Parathyroid adenoma (tissue), 2 donors: ENCODE measurements at regions not wholly inside any gene's neighbourhood (a gene's known extent, or its start where the extent isn't known, plus 50 kb on each side); places are given as distances from the start of the nearest gene placed in this dataset.

Experiments
- H2AFZ ChIP-seq: fragments of 300-600 bp; sonication (generic); one replicate; pipeline ENCODE4 v1.7.0; 2017; ENCODE audit warnings: antibody characterized with exemption, mild to moderate bottlenecking
- H3K27ac ChIP-seq: fragments of 300-600 bp; sonication (generic); one replicate; pipeline ENCODE4 v1.7.0; 2017
- H3K27me3 ChIP-seq: fragments of 300-600 bp; sonication (generic); one replicate; pipeline ENCODE4 v1.7.0; 2017; ENCODE audit warnings: low read length; ENCODE audit not compliant: control insufficient read depth, insufficient read depth
- H3K36me3 ChIP-seq: fragments of 300-600 bp; sonication (generic); one replicate; pipeline ENCODE4 v1.7.0; 2017; ENCODE audit warnings: low read length; ENCODE audit not compliant: control insufficient read depth, insufficient read depth
- H3K4me1 ChIP-seq: fragments of 300-600 bp; sonication (generic); one replicate; pipeline ENCODE4 v1.7.0; 2017; ENCODE audit warnings: control low read depth
- H3K4me2 ChIP-seq: fragments of 300-600 bp; sonication (generic); one replicate; pipeline ENCODE4 v1.7.0; 2017; ENCODE audit warnings: low read length
- H3K4me3 ChIP-seq: fragments of 300-600 bp; sonication (generic); one replicate; pipeline ENCODE4 v1.7.0; 2017; ENCODE audit warnings: low read depth, low read length
- H3K79me2 ChIP-seq: fragments of 300-600 bp; sonication (generic); one replicate; pipeline ENCODE4 v1.7.0; 2017; ENCODE audit warnings: control low read depth
- H3K9ac ChIP-seq: fragments of 300-600 bp; sonication (generic); one replicate; pipeline ENCODE4 v1.7.0; 2017; ENCODE audit warnings: mild to moderate bottlenecking
- H3K9me3 ChIP-seq: fragments of 300-600 bp; sonication (generic); one replicate; pipeline ENCODE4 v1.7.0; 2017; ENCODE audit warnings: low read length; ENCODE audit not compliant: control insufficient read depth
- TF ChIP-seq, protein P1 (sequence below): fragments of 300-600 bp; sonication (generic); IDR thresholded peaks from one replicate; pipeline ENCODE4 v1.7.0; 2017; ENCODE audit warnings: antibody characterized with exemption, mild to moderate bottlenecking
- donor health status: primary hyperparathyroidism.

DNA sequence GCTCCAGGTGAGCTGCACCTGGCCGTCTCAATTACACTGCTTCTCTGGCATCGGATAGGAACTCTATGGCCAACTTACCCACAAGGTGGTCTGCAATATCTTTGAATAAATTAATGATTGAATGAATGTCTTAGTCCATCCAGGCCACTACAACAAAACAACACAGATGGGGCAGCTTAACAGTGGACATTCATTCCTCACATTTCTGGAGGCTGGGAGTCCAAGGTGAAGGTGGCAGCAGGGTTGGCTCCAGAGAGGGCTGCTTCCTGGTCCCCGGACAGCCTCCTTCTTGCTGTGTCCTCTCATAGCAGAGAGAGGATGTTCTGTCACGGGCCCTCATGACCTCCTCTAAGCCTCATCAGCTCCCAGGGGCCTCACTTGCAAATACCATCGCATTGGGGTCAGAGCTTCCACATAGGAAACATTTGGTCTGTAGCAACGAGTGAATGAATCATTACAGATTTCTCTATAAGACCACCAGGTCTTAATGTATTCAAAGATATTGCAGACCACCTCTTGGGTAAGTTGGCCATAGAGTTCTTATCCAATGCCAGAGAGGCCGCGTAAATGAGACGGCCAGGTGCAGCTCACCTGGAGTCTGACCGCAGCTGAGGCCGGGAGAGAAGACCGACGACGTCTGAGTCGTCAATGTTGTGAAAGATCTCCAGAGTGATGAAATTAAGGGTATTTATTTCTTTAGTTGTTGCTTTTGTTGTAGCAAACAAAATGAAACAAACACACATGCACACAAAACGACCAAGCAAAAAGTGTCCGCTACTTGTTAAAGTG is 182.7 kb upstream of the C14orf180 start:
- Histone ChIP-seq H3K27me3 (peaks cover 4% of the 10 kb centered on the region), H3K4me1 (no peaks in the 10 kb centered on the region), H3K27ac (no peak overlapping the region), H3K79me2 (no peaks in the 10 kb centered on the region), H3K9me3 (no peaks in the 10 kb centered on the region), H3K36me3 (no peaks in the 10 kb centered on the region), H3K9ac (no peak overlapping the region), H3K4me3 (no peak overlapping the region), H2AFZ (no peak overlapping the region), H3K4me2 (no peak overlapping the region)
- TF ChIP-seq, protein P1, sequence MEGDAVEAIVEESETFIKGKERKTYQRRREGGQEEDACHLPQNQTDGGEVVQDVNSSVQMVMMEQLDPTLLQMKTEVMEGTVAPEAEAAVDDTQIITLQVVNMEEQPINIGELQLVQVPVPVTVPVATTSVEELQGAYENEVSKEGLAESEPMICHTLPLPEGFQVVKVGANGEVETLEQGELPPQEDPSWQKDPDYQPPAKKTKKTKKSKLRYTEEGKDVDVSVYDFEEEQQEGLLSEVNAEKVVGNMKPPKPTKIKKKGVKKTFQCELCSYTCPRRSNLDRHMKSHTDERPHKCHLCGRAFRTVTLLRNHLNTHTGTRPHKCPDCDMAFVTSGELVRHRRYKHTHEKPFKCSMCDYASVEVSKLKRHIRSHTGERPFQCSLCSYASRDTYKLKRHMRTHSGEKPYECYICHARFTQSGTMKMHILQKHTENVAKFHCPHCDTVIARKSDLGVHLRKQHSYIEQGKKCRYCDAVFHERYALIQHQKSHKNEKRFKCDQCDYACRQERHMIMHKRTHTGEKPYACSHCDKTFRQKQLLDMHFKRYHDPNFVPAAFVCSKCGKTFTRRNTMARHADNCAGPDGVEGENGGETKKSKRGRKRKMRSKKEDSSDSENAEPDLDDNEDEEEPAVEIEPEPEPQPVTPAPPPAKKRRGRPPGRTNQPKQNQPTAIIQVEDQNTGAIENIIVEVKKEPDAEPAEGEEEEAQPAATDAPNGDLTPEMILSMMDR, result no peak

DNA sequence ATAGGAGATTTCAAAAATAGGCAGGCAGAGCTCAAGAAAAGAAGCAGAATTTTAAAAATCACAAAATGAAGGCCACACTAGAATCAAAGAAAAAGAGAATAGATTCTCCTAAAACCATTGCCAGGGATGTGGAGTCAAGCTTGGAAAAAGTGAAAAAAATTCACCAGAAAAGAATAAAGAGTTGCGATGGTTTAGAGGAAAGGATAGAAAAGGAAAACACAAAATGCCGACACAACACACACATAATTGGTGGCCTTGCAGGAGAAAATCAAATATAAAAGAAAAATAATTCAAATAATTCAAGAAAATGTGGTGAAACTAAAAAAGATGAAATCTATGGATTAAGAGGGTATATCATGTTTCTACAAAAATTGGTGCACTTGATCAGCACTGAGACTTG is 181.6 kb upstream of the C14orf180 start:
- TF ChIP-seq, protein P1, result no peak
- no peaks in the 10 kb centered on the region for H3K4me1 ChIP-seq

DNA sequence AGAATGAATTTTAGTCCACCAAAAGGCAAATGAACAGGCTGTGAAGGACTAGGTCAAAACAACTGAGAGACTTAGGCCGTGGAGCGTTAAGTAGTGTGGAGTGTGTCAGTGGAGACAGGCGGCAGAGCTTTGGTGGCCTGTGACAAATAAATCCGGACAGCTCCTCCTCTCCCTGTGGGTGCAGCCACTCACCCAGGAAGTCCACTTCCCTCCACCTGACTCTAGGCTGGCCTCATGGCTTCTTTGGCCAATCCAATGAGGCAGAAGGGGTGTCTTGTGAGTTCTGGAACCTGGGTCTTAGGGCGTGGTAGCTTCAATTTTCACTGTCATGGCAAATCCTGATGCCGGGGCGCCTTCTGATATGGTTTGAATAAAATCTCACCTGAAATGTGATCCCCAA is 180.9 kb upstream of the C14orf180 start:
- no peaks in the 10 kb centered on the region for H3K9me3 ChIP-seq

More for the DNA sequence above, 181.6 kb upstream of the C14orf180 start:
- no peaks in the 10 kb centered on the region for H3K36me3 ChIP-seq
- H3K9me3 ChIP-seq, result no peaks in the 10 kb centered on the region
- H3K27me3 ChIP-seq, result peaks cover 4% of the 10 kb centered on the region
- no peak overlapping the region for H3K4me2 ChIP-seq
- no peak overlapping the region for H3K9ac ChIP-seq
- H2AFZ ChIP-seq, result no peak overlapping the region
- H3K4me3 ChIP-seq, result no peak overlapping the region
- H3K27ac ChIP-seq, result no peak overlapping the region
- H3K79me2 ChIP-seq, result no peaks in the 10 kb centered on the region

DNA sequence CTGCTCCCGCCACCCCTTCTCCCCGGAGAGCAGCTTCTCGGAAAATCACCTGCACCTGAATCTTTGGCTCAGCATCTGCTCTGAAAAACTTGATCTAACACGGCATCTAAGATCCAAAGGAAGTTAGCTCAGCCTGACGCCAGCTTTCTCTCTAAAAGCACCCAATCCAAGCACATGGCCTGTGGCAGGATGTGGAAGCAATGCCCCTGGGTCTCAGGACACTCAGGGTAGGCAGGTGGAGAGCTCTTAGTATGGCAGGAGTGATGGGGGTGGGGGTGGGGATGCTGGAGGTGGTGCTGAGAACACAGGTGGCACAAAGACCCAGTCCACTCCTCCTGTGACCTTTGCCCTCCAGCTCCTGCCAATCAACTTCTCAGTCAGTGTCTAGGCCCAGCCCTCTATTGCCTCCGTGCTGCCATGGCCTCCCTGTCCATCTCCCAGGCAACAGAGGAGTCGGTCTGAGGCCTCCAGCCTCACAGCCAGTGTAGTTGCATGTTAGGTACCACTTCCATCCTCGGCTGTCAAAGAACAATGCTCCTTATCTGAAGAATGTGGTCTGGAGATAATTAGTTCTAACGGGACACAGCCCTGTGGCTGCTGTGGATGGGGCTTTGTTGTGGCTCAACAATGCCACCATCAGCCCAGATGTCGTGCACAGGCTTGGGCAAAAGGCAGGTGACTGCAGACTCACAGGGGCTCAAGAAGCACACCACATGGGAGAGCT is 180.0 kb upstream of the C14orf180 start:
- no peaks in the 10 kb centered on the region for H3K4me1 ChIP-seq
- H3K27me3 ChIP-seq, result peaks cover 4% of the 10 kb centered on the region
- TF ChIP-seq, protein P1, result no peak
- H2AFZ ChIP-seq, result no peak overlapping the region
- H3K27ac ChIP-seq, result no peak overlapping the region
- no peaks in the 10 kb centered on the region for H3K36me3 ChIP-seq
- no peak overlapping the region for H3K4me2 ChIP-seq
- H3K9me3 ChIP-seq, result no peaks in the 10 kb centered on the region
- H3K79me2 ChIP-seq, result no peaks in the 10 kb centered on the region
- H3K9ac ChIP-seq, result no peak overlapping the region
- no peak overlapping the region for H3K4me3 ChIP-seq

More for the DNA sequence above, 180.9 kb upstream of the C14orf180 start:
- Histone ChIP-seq H3K4me2 (no peak overlapping the region), H3K27ac (no peak overlapping the region), H3K36me3 (no peaks in the 10 kb centered on the region), H3K4me3 (no peak overlapping the region), H3K9ac (no peak overlapping the region), H3K27me3 (peaks cover 4% of the 10 kb centered on the region), H3K4me1 (no peaks in the 10 kb centered on the region), H2AFZ (no peak overlapping the region), H3K79me2 (no peaks in the 10 kb centered on the region)
- TF ChIP-seq, protein P1, result no peak
